Activated CD4-positive, alpha-beta T cell treated with anti-CD3 and anti-CD28 coated beads for 36 hours (primary cell): ENCODE measurements at regions not wholly inside any gene's neighbourhood (a gene's known extent, or its start where the extent isn't known, plus 50 kb on each side); places are given as distances from the start of the nearest gene placed in this dataset.
A peak's percentile ranks its signal among the peaks of the same experiment; 100 is the strongest.
"Not testable (repeated sequence)": the region's sequence is repeated elsewhere in the genome, so short reads cannot be mapped to it uniquely, and the experiment has no call there.

ENCODE experiments used
- ATAC-seq: fragments of 200-7000 bp; cut with Tn5 transposase; one replicate; pipeline ENCODE4 v1.10.0; 2021; ENCODE audit warnings: mild to moderate bottlenecking, moderate library complexity
- CTCF ChIA-PET: fragments of 350-600 bp; sonication (Branson Sonifier 250); formaldehyde crosslinking; loops from one replicate; lab custom pipeline; 2021; ENCODE audit warnings: antibody characterized with exemption; lab: Charles Lee
- POLR2A ChIA-PET: fragments of 350-600 bp; sonication (Branson Sonifier 250); formaldehyde crosslinking; loops from one replicate; lab custom pipeline; 2021; ENCODE audit warnings: antibody characterized with exemption, inconsistent platforms; lab: Charles Lee
- DNase-seq: peaks from one replicate; pipeline ENCODE4 v3.0.0-alpha.2; 2020
- H3K27ac Mint-ChIP-seq: one replicate; pipeline ENCODE4 v1.8.0; 2021; ENCODE audit warnings: mixed read lengths
- H3K27me3 Mint-ChIP-seq: one replicate; pipeline ENCODE4 v1.8.0; 2021; ENCODE audit warnings: mixed read lengths
- H3K36me3 Mint-ChIP-seq: one replicate; pipeline ENCODE4 v1.8.0; 2021; ENCODE audit warnings: low read depth, mixed read lengths
- H3K4me1 Mint-ChIP-seq: one replicate; pipeline ENCODE4 v1.8.0; 2021; ENCODE audit warnings: mixed read lengths
- H3K4me3 Mint-ChIP-seq: one replicate; pipeline ENCODE4 v1.8.0; 2021; ENCODE audit warnings: mild to moderate bottlenecking, moderate library complexity, mixed read lengths
- H3K9me3 Mint-ChIP-seq: one replicate; pipeline ENCODE4 v1.8.0; 2021; ENCODE audit warnings: low read depth, mixed read lengths
- intact Hi-C, 2 experiments: fragments of 100-400 bp; cut with DNase I in 1 of 2; cut with micrococcal nuclease in 1 of 2; formaldehyde crosslinking; loops; one replicate each; pipeline versions ENCODE4 v1.14.2 to v1.15.1; 2022 to 2024; cut with DNase I, micrococcal nuclease

DNA sequence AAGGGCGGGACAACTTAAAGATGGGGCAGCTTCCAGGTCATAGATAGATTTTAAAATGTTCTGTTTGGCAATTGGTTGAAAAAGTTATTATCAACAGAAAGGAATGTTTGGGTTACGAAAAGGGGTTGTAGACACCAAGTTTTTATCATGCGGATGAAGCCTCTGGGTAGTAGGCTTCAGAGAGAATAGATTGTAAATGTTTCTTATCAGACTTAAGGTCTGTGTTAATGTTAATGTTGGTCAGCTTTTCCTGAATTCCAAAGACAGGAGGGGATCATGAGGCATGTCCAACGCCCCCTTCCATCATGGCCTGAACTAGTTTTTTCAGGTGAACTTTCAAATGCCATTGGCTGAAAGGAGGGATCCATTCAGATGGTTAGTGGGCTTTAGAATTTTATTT, 84.2 kb upstream of the KIF5B start:
- no peak for DNase-seq
- no peak for ATAC-seq
- CTCF ChIA-PET = no interaction called here
- no peaks in the 10 kb centered on the region for H3K36me3 Mint-ChIP-seq
- intact Hi-C loops = no loop called here
- POLR2A ChIA-PET = no interaction called here
- no peaks in the 10 kb centered on the region for H3K27me3 Mint-ChIP-seq
- peaks cover 4% of the 10 kb centered on the region for H3K4me1 Mint-ChIP-seq
- H3K4me3 Mint-ChIP-seq = no peak overlapping the region
- no peak overlapping the region for H3K27ac Mint-ChIP-seq
- H3K9me3 Mint-ChIP-seq = no peaks in the 10 kb centered on the region

DNA sequence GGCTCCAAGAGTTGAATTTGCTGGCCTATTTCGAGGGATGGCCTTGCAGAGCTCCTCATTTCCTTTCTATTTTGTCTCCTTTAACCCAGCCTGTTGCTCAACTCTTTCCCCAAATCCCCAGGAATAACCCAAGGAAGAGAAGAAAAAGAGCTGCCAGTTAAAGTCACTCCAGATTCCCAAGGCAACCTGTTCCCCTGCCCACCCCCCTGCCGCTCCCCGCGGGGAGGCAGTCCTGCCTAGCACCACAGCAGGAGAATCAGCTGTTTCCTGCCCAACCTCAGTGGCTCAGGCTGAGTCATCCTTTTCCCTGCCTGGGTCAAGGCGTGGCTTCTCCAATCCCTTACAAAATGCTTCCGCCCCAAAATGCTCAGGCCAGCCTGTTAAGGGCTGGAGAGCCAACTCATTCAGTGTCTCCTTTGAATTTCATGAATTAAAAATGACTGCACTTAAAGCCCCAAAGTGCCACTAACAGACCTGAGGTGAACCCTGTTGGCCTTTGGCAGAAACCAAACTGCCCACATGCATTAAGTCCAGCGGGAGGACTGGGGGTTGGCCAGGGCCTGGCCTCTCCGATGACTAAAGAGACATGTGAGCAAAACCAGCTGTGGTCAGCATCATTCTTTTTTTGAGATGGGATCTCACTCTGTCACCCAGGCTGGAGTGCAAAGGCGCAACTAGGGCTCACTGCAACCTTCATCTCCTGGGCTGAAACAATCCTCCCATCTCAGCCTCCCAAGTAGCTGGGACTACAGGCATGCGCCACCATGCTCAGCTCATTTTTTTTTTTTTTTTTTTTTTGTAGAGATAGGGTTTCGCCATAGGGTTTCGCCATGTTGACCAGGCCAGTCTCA, 83.2 kb upstream of the KIF5B start:
- ATAC-seq = peak; percentile 55
- DNase-seq = peak; percentile 24
- Mint-ChIP-seq H3K9me3 (no peaks in the 10 kb centered on the region), H3K4me1 (peaks cover 4% of the 10 kb centered on the region), H3K36me3 (no peaks in the 10 kb centered on the region), H3K27me3 (no peaks in the 10 kb centered on the region), H3K4me3 (no peak overlapping the region), H3K27ac (no peak overlapping the region)
- CTCF ChIA-PET = no interaction called here
- intact Hi-C loops = no loop called here
- POLR2A ChIA-PET = no interaction called here

DNA sequence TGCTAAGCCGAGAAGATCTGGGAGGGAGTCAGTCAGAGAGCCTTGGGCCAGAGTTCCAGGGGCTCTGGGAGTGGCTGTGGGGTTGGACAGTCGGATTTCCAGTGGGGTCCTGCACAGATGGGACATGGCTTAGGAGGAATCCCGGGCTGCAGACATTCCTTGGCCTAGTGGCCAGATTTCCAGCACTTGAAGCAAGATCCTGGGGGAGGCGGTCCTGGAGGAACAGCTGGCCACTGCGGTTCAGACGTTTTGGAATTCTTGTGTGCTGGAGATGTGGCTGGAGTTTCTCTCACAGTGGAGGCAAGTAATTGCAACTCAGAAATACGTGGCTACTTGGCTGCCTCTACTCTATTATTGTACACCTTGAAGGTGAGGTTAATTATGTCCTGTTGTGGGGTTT, 80.7 kb upstream of the KIF5B start:
- H3K27ac Mint-ChIP-seq, H3K27me3 Mint-ChIP-seq, CTCF ChIA-PET, H3K4me3 Mint-ChIP-seq, POLR2A ChIA-PET, H3K9me3 Mint-ChIP-seq, DNase-seq, ATAC-seq, H3K4me1 Mint-ChIP-seq, H3K36me3 Mint-ChIP-seq, intact Hi-C loops: not testable (repeated sequence)

DNA sequence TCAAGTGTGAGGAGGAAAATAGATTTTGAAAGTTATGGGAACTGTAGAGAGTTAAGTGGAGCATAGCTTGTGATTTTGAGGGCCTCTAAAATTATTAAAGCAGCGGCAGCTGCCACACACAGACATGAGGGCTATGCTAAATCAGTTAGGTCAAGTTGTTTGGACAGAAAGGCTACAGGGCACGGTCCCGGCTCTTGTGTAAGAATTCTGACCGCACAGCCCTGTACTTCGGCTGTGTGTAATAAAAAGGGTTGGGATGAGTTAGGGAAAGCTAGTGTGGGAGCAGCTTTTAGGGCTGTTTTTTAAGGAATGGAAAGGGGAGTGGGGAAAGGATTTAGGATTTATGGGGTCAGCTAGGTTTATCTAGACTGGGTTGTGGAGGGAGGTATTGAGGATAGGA, 79.6 kb upstream of the KIF5B start:
- DNase-seq, intact Hi-C loops, POLR2A ChIA-PET, H3K9me3 Mint-ChIP-seq, H3K27me3 Mint-ChIP-seq, ATAC-seq, H3K27ac Mint-ChIP-seq, H3K36me3 Mint-ChIP-seq, CTCF ChIA-PET, H3K4me3 Mint-ChIP-seq: not testable (repeated sequence)
- H3K4me1 Mint-ChIP-seq = peaks cover 13% of the 10 kb centered on the region

DNA sequence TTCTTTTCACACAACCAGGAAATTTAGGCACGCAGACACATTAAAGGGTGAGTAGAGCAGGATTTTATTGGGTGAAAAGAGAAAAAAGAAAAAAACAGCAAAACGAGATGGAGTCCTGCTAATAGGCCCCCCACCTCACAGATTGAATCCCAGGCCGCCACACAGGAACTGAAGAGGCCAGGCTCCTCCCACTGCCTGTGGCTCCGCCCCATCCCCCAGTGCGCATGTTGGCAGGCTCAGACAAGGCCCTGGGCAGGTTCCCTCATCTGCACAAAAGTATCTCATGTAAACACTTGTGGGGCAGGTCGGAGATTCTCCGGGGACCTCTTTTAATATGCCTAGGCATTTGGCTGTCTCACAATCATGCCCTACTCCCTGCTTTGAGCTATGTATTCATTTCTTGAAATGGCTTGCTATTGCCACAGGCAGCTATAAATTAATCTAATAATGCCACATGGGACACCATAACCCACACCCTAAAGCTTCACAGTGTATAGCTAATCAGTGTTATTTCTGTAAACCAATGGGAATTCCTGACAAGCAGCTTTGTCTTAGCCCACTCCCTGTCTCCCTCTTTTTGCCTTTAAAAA, 76.2 kb upstream of the KIF5B start:
- DNase-seq = peak; percentile 13
- no peak for ATAC-seq
- intact Hi-C loops = no loop called here
- H3K27ac Mint-ChIP-seq = no peak overlapping the region
- H3K4me1 Mint-ChIP-seq = peaks cover 9% of the 10 kb centered on the region
- H3K4me3 Mint-ChIP-seq = no peak overlapping the region
- CTCF ChIA-PET = interaction anchor here (0.6 to 1.0 kb wide), 3 partner anchors 9 to 299 kb away, joined by 3 read pairs; no protein-coding TSS in a partner anchor
- POLR2A ChIA-PET = interaction anchor here (0.5 kb wide), 1 partner anchor 239 kb away, joined by 3 read pairs; no protein-coding TSS in a partner anchor
- H3K27me3 Mint-ChIP-seq = no peaks in the 10 kb centered on the region
- no peaks in the 10 kb centered on the region for H3K36me3 Mint-ChIP-seq
- no peaks in the 10 kb centered on the region for H3K9me3 Mint-ChIP-seq

DNA sequence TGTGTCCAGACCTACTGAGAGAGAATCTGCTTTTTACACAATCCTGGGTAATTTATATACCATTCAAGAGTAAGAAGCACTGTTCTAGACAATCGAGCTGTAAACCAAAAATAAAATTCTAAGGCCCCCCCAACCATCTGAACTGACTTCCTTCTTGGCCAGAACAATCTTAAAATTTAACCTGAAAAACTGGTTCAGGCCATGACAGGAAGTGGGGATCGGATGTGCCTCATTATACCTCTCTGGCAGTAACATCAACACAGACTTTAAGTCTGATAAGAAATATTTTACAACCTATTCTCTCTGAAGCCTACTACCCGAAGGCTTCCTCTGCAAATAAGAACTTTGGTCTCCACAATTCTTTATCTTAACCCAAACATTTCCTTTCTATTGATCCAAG, 75.2 kb upstream of the KIF5B start:
- intact Hi-C loops = no loop called here
- H3K27ac Mint-ChIP-seq = no peak overlapping the region

DNA sequence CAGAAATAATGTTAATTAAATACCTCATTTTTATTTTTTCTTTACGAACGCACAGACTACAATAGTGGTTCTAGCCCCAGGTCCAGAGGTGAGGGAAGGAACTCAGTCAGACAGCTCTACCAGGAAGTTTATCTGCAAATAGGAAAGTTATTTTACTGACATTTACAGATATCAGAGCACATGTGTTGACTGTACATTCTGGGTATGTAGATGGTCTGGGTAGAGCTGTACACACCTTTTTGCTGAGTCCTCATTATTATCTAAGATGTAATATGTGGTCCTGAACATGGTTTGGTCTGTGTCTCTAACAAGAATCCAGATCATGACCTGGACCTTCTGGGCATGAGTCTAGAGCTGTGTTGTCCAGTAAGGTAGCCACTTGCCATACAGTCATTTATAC, 74.6 kb upstream of the KIF5B start:
- Mint-ChIP-seq H3K4me1 (peaks cover 9% of the 10 kb centered on the region), H3K4me3 (no peak overlapping the region), H3K36me3 (no peaks in the 10 kb centered on the region), H3K27me3 (no peaks in the 10 kb centered on the region), H3K27ac (no peak overlapping the region), H3K9me3 (no peaks in the 10 kb centered on the region)
- DNase-seq (no peak), ATAC-seq (no peak)
- ChIA-PET POLR2A (no interaction called here), CTCF (no interaction called here)
- intact Hi-C loops = no loop called here

More for the DNA sequence above, 75.2 kb upstream of the KIF5B start:
- no peaks in the 10 kb centered on the region for H3K36me3 Mint-ChIP-seq
- POLR2A ChIA-PET = no interaction called here
- no peak overlapping the region for H3K4me3 Mint-ChIP-seq
- H3K27me3 Mint-ChIP-seq = no peaks in the 10 kb centered on the region
- DNase-seq = no peak
- H3K9me3 Mint-ChIP-seq = no peaks in the 10 kb centered on the region
- ATAC-seq = no peak
- CTCF ChIA-PET = no interaction called here
- H3K4me1 Mint-ChIP-seq = peaks cover 9% of the 10 kb centered on the region

DNA sequence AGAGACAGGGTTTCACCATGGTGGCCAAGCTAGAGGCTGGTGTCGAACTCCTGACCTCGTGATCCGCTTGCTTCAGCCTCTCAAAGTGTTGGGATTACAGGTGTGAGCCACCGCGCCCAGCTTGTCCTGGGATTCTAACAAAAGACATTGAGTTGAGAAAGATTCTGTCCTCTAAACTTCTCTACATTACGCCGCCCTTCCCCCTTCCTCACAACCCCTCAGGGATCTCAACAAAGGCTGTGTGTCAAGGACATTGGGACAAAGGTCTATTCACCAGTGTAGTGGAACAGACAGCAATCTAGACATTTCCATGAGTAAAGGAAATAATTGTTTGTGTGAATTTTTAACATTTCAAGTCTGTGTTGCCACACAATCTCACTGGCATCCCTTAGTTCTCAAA, 68.8 kb upstream of the KIF5B start:
- H3K27ac Mint-ChIP-seq = no peak overlapping the region
- intact Hi-C loops = no loop called here
- ChIA-PET POLR2A (no interaction called here), CTCF (no interaction called here)
- H3K4me3 Mint-ChIP-seq = no peak overlapping the region
- H3K9me3 Mint-ChIP-seq = peaks cover 3% of the 10 kb centered on the region
- ATAC-seq (no peak), DNase-seq (no peak)
- H3K4me1 Mint-ChIP-seq = no peaks in the 10 kb centered on the region
- peaks cover 3% of the 10 kb centered on the region for H3K36me3 Mint-ChIP-seq
- no peaks in the 10 kb centered on the region for H3K27me3 Mint-ChIP-seq

DNA sequence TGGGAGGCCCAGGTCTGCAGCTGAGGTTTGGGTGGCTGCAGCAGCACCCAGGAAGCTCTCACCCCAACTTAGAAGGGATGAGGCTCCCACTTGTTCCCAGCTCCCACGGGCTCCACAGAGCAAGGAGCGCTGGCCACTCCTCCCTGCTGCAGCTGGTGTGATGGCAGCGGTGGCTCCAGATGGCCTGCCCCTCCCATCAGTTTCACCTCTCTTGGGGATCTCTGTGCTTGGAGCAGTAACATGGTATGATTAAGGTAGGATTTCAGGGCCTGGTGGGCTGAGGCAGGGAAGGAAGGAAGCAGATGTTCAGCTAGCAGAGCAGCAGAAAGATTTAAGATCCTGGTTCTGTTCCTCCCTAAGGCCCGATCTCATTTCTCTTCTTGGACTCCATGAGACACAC, 66.8 kb upstream of the KIF5B start:
- CTCF ChIA-PET = interaction anchor here (1.2 to 1.4 kb wide), 2 partner anchors 10 to 12 kb away, joined by 3 read pairs; no protein-coding TSS in a partner anchor
- intact Hi-C loops = no loop called here

DNA sequence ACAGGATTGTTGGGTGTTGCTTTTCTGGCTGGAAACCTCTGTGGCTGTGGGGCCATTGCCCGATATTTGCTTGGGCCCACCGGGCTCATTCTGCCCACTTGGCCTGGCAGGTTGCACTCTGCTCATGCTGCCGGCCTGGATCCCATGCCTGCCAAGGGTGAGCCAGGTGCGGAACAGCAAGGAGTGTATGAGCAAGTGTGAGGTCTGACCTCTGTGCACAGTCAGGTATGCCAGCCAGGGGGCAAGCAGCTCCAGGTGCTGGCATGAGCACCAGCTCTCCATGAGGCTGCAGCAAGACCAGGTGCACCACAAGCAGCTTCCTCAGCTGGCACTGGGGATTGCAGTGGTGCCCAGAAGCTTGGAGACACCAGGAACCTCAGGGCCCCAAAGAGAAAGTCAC, 65.4 kb upstream of the KIF5B start:
- Mint-ChIP-seq H3K4me3 (no peak overlapping the region), H3K4me1 (no peaks in the 10 kb centered on the region), H3K27ac (no peak overlapping the region), H3K9me3 (peaks cover 3% of the 10 kb centered on the region), H3K36me3 (peaks cover 3% of the 10 kb centered on the region), H3K27me3 (peaks cover 2% of the 10 kb centered on the region)
- ChIA-PET POLR2A (no interaction called here), CTCF (no interaction called here)
- intact Hi-C loops = no loop called here
- ATAC-seq (no peak), DNase-seq (no peak)

More for the DNA sequence above, 66.8 kb upstream of the KIF5B start:
- Mint-ChIP-seq H3K9me3 (peaks cover 3% of the 10 kb centered on the region), H3K4me3 (no peak overlapping the region), H3K36me3 (peaks cover 3% of the 10 kb centered on the region), H3K27ac (no peak overlapping the region), H3K4me1 (no peaks in the 10 kb centered on the region), H3K27me3 (no peaks in the 10 kb centered on the region)
- DNase-seq = no peak
- POLR2A ChIA-PET = no interaction called here
- ATAC-seq = no peak

DNA sequence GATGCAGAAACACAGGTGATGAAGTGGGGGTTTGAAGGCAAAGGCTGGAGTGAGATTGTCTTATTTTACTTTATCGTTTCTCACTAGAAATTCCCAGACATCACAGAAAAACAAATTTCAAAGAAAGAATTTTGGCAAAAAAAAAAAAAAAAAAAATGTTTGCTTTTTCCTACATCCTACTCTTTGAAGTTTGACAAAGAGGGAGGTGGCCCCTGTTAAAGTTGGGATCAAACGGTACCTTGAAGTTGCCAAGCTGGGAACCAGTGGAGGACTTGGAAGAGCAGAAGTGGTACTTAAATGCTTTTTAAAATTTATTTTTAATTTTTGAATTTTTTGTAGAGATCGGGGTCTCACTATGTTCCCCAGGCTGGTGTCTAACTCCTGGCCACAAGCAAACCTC, 63.9 kb upstream of the KIF5B start:
- Mint-ChIP-seq H3K27me3 (peaks cover 7% of the 10 kb centered on the region), H3K27ac (no peak overlapping the region), H3K9me3 (peaks cover 3% of the 10 kb centered on the region), H3K4me1 (no peaks in the 10 kb centered on the region), H3K36me3 (peaks cover 3% of the 10 kb centered on the region), H3K4me3 (no peak overlapping the region)
- no peak for DNase-seq
- ChIA-PET CTCF (no interaction called here), POLR2A (no interaction called here)
- no peak for ATAC-seq
- intact Hi-C loops = no loop called here

DNA sequence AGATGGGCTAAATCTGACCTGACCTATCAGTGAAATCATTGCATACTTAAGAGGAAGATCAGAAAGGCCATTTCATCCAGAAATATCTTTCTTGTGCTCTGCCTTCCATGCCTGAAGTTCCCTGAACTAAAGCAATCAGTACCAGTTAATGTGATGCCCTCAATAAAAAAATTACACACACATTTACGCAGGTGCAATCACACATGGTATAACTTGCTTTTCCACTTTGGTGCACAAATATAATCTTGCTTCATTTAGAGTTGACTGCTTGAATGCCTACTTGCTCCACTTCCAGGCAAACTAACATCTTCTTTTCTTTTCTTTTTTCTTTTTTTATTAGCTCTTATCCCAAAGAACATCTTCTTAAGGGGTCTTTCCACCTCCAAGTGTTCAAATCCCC, 58.3 kb upstream of the KIF5B start:
- intact Hi-C loops = no loop called here
- no peak for ATAC-seq

More for the DNA sequence above, 58.3 kb upstream of the KIF5B start:
- Mint-ChIP-seq H3K27me3 (peaks cover 13% of the 10 kb centered on the region), H3K27ac (no peak overlapping the region), H3K9me3 (no peaks in the 10 kb centered on the region), H3K36me3 (no peaks in the 10 kb centered on the region), H3K4me1 (no peaks in the 10 kb centered on the region), H3K4me3 (no peak overlapping the region)
- no peak for DNase-seq
- CTCF ChIA-PET = no interaction called here
- POLR2A ChIA-PET = no interaction called here
